A549 (cell line): ENCODE measurements at regions not wholly inside any gene's neighbourhood (a gene's known extent, or its start where the extent isn't known, plus 50 kb on each side); places are given as distances from the start of the nearest gene placed in this dataset.

Source experiments
- ATAC-seq, 2 experiments: fragments of 200-7000 bp in 1 of 2; fragments of >200 bp in 1 of 2; cut with Nextera tagmentation in 1 of 2; cut with Tn5 transposase in 1 of 2; 3 replicates each; pipeline versions ENCODE4 v1.8.0 to v1.9.1; 2018 to 2020; ENCODE audit warnings: mild to moderate bottlenecking in 1 of 2, moderate library complexity in 1 of 2
- CTCF ChIA-PET: fragments of 300-600 bp; sonication (Branson Sonifier 250); formaldehyde crosslinking; extraction: SDS; loops from one replicate; lab custom pipeline; 2021; ENCODE audit warnings: antibody characterized with exemption, inconsistent platforms; lab: Yijun Ruan, JAX
- POLR2A ChIA-PET: fragments of 350-600 bp; formaldehyde crosslinking; extraction: SDS; loops from one replicate; lab custom pipeline; 2021; ENCODE audit warnings: antibody characterized with exemption, inconsistent platforms; lab: Yijun Ruan, JAX
- DNase-seq, 2 experiments: peaks; one replicate each; pipeline versions ENCODE4 v3.0.0 to v3.0.0-alpha.2; 2011 to 2016; ENCODE audit warnings: low read depth in 1 of 2, low spot score in 1 of 2
- FAIRE-seq: peaks from 2 replicates; lab custom pipeline; 2011; peaks lifted over from hg19 to GRCh38; lab: Jason Lieb, UNC
- H3K27ac ChIP-seq, 2 experiments: fragments of >200 bp; sonication (Bioruptor Twin); formaldehyde crosslinking; 3 replicates each; pipeline ENCODE4 v1.5.1; 2016 to 2017
- H3K4me1 ChIP-seq: fragments of >200 bp; sonication (Bioruptor Twin); formaldehyde crosslinking; 3 replicates; pipeline ENCODE4 v1.6.1; 2016
- H3K4me2 ChIP-seq: fragments of >200 bp; sonication (Bioruptor Twin); formaldehyde crosslinking; 3 replicates; pipeline ENCODE4 v1.6.1; 2016
- H3K4me3 ChIP-seq: fragments of >200 bp; sonication (Bioruptor Twin); formaldehyde crosslinking; 3 replicates; pipeline ENCODE4 v1.5.1; 2016
- H3K9me3 ChIP-seq: fragments of >200 bp; sonication (Bioruptor Twin); formaldehyde crosslinking; 3 replicates; pipeline ENCODE4 v1.6.1; 2016
- CBX2 ChIP-seq: fragments of 200-600 bp; sonication (generic); IDR thresholded peaks from 2 replicates; pipeline ENCODE4 v1.6.1; 2016; ENCODE audit warnings: low read depth, mild to moderate bottlenecking, borderline replicate concordance
- CBX8 ChIP-seq: fragments of 200-600 bp; sonication (generic); IDR thresholded peaks from 2 replicates; pipeline ENCODE4 v1.6.1; 2016
- CEBPB ChIP-seq, 2 experiments: fragments of >200 bp in 1 of 2; sonication (Bioruptor Twin) in 1 of 2; formaldehyde crosslinking in 1 of 2; IDR thresholded peaks; 2 replicates each; pipeline ENCODE4 v1.6.1; 2012 to 2016
- EHF ChIP-seq: fragments of 250-450 bp; sonication (Bioruptor Pico); IDR thresholded peaks from 2 replicates; pipeline ENCODE4 v1.5.0; 2020; ENCODE audit warnings: mild to moderate bottlenecking
- EHMT2 ChIP-seq: fragments of 200-600 bp; sonication (generic); IDR thresholded peaks from 2 replicates; pipeline ENCODE4 v1.6.1; 2016; ENCODE audit warnings: antibody characterized with exemption, low read depth, mild to moderate bottlenecking, moderate library complexity
- ESRRA ChIP-seq: fragments of 150-350 bp; IDR thresholded peaks from 2 replicates; pipeline ENCODE4 v1.6.1; 2014; ENCODE audit warnings: mild to moderate bottlenecking, low read length, borderline replicate concordance
- FOXS1 ChIP-seq: fragments of 250-450 bp; sonication (Bioruptor Pico); IDR thresholded peaks from 2 replicates; pipeline ENCODE4 v1.5.0; 2020; ENCODE audit warnings: mild to moderate bottlenecking, moderate library complexity
- HEYL ChIP-seq: fragments of 250-450 bp; sonication (Bioruptor Pico); IDR thresholded peaks from 2 replicates; pipeline ENCODE4 v1.8.0; 2021; ENCODE audit warnings: mild to moderate bottlenecking, moderate library complexity
- HOXB13 ChIP-seq: fragments of 250-450 bp; sonication (Bioruptor Pico); IDR thresholded peaks from 2 replicates; pipeline ENCODE4 v1.5.0; 2020; ENCODE audit warnings: low read depth, mild to moderate bottlenecking, moderate library complexity
- JUNB ChIP-seq: fragments of >200 bp; sonication (Bioruptor Twin); formaldehyde crosslinking; IDR thresholded peaks from 2 replicates; pipeline ENCODE4 v1.6.1; 2016
- KDM1A ChIP-seq: fragments of 200-600 bp; sonication (generic); IDR thresholded peaks from 2 replicates; pipeline ENCODE4 v1.6.1; 2016; ENCODE audit warnings: low read depth, mild to moderate bottlenecking
- KDM5A ChIP-seq: fragments of 200-600 bp; sonication (generic); IDR thresholded peaks from 2 replicates; pipeline ENCODE4 v1.6.1; 2016; ENCODE audit warnings: antibody characterized with exemption, mild to moderate bottlenecking
- MAFK ChIP-seq: fragments of 450-650 bp; IDR thresholded peaks from 2 replicates; pipeline ENCODE4 v1.6.1; 2014; ENCODE audit not compliant: partially characterized antibody
- MAZ ChIP-seq: fragments of 150-350 bp; IDR thresholded peaks from 2 replicates; pipeline ENCODE4 v1.6.1; 2014; ENCODE audit warnings: antibody characterized with exemption, low read depth, low read length, borderline replicate concordance
- MYC ChIP-seq: IDR thresholded peaks from 2 replicates; pipeline ENCODE4 v1.6.1; 2012; ENCODE audit warnings: mild to moderate bottlenecking, inconsistent platforms, low read length, improper control_type of control experiment, borderline replicate concordance
- NPAS2 ChIP-seq: fragments of 250-450 bp; sonication (Bioruptor Pico); IDR thresholded peaks from 2 replicates; pipeline ENCODE4 v1.8.0; 2022; ENCODE audit warnings: mild to moderate bottlenecking, moderate library complexity, borderline replicate concordance
- NR3C1 ChIP-seq: fragments of >200 bp; sonication (Bioruptor Twin); formaldehyde crosslinking; IDR thresholded peaks from 3 replicates; pipeline ENCODE4 v1.6.1; 2017
- PHF8 ChIP-seq: fragments of 200-600 bp; sonication (generic); IDR thresholded peaks from 2 replicates; pipeline ENCODE4 v1.6.1; 2016; ENCODE audit warnings: low read depth, mild to moderate bottlenecking, antibody characterized with exemption, moderate library complexity, borderline replicate concordance
- POLR2AphosphoS2 ChIP-seq: conservative IDR thresholded peaks from 2 replicates; pipeline ENCODE4 v1.6.1; 2012; ENCODE audit warnings: low read length, improper control_type of control experiment, inconsistent platforms
- RAD21 ChIP-seq, 2 experiments: fragments of >200 bp in 1 of 2; sonication (Bioruptor Twin) in 1 of 2; formaldehyde crosslinking in 1 of 2; IDR thresholded peaks in 1 of 2; conservative IDR thresholded peaks in 1 of 2; 2 replicates in 1 of 2; 3 replicates in 1 of 2; pipeline ENCODE4 v1.6.1; 2012 to 2018; ENCODE audit warnings: inconsistent platforms in 1 of 2
- SMC3 ChIP-seq: fragments of >200 bp; sonication (Bioruptor Twin); formaldehyde crosslinking; IDR thresholded peaks from 3 replicates; pipeline ENCODE4 v1.6.1; 2018; ENCODE audit warnings: inconsistent platforms
- TP53 ChIP-seq: fragments of 250-450 bp; sonication (Bioruptor Pico); IDR thresholded peaks from 2 replicates; pipeline ENCODE4 v1.5.0; 2021; ENCODE audit warnings: mild to moderate bottlenecking, moderate library complexity
- ZNF302 ChIP-seq: fragments of 250-450 bp; sonication (Bioruptor Pico); IDR thresholded peaks from 2 replicates; pipeline ENCODE4 v1.9.0; 2021; ENCODE audit warnings: inconsistent platforms, mild to moderate bottlenecking, moderate library complexity
- WGBS: methylation state at CpG from one replicate; pipeline ENCODE4 v1.1.6; 2017; ENCODE audit errors: missing lambda C conversion rate; 5-methylcytosine and 5-hydroxymethylcytosine counted together
- TF ChIP-seq, protein P1 (sequence below): IDR thresholded peaks from 2 replicates; pipeline ENCODE4 v1.6.1; 2012; ENCODE audit warnings: low read depth, borderline replicate concordance
- TF ChIP-seq, protein P2 (sequence below): fragments of 250-450 bp; sonication (Bioruptor Pico); IDR thresholded peaks from 2 replicates; pipeline ENCODE4 v1.5.0; 2020; ENCODE audit warnings: low read depth, mild to moderate bottlenecking, moderate library complexity
- TF ChIP-seq, protein P3 (sequence below): fragments of >200 bp; sonication (Bioruptor Twin); formaldehyde crosslinking; IDR thresholded peaks from 3 replicates; pipeline ENCODE4 v1.5.1; 2016

DNA sequence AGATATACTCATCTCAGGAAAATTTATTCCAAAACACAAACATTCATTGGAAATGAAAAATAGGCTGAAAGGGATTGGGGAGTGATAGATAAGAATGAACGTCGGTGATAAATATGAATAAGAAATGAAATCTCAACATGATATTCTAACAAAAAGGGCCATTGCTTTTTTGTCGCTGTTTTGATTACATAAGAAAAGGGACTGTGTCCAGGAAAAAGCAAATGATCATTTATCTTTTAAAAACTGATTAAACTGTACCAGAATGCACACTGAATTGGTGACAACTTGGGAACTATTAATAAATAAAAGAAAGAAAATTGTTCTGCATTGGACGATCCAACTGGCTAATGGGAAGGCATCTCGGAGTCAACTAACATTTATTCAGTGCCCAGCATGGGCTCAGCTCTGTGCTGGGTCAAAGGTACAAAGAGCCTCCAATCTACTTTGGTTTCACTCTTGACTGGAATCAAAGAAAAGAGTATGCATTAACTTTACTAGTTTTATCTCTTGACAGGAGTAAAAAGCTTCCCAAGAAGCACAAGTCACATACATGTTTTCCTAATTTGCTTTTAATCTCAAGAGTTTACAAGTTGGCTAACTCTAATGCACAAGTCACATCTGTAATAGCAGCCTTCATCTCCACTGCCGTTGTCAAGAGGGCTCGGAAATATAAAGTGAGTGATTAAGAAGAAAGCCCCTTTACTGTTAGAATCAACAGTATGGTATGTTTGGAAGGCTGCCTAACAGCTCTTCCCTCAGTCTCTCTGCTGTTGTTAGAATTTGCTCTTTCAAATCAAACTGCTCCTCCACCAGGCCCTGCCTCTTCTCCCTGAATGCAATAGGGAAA is 280.0 kb downstream of the IGSF11 start:
- H3K4me2 ChIP-seq = no peak overlapping the region
- CTCF ChIA-PET = no interaction called here
- FAIRE-seq = no peak

DNA sequence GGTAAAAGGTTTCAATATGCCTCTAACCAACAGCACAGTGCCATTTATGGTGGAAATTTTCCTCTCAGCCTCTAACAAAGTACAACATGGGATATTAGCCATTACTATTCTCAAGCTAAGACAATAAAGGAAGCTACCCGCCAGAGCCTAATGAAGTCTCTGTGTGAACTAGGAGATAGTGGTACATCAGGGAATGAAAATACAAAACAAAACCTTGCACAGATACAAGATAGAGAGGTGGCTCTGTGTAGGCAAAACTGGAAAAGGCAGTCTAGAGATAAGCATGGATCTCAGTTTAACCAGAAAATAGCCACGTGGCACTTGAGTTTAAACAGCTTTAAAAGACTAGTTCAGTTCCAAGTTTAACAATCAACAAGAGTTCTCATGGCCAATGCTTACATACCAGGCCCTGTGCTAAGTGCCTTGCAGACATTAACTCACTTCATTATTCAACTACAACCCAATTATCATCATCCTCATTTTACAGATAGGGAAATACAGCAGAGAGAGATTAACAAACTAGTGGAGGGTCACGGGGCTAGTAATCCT is 279.3 kb downstream of the IGSF11 start:
- TF ChIP-seq KDM1A (no peak), SMC3 (no peak), HOXB13 (CRISPR knock-in tag) (no peak), CEBPB (IDR thresholded peaks at IDR 0.05) (no peak), ESRRA (no peak), HEYL (CRISPR knock-in tag) (no peak), PHF8 (no peak), MAZ (no peak), MYC (no peak), POLR2AphosphoS2 (no peak), FOXS1 (CRISPR knock-in tag) (no peak), MAFK (no peak), RAD21 (conservative IDR thresholded peaks at IDR 0.05 in 1 of 2, IDR thresholded peaks at IDR 0.05 in 1 of 2) (no peak), EHF (CRISPR knock-in tag) (no peak)
- TF ChIP-seq, protein P1, sequence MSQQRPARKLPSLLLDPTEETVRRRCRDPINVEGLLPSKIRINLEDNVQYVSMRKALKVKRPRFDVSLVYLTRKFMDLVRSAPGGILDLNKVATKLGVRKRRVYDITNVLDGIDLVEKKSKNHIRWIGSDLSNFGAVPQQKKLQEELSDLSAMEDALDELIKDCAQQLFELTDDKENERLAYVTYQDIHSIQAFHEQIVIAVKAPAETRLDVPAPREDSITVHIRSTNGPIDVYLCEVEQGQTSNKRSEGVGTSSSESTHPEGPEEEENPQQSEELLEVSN = no peak
- TF ChIP-seq, protein P2, sequence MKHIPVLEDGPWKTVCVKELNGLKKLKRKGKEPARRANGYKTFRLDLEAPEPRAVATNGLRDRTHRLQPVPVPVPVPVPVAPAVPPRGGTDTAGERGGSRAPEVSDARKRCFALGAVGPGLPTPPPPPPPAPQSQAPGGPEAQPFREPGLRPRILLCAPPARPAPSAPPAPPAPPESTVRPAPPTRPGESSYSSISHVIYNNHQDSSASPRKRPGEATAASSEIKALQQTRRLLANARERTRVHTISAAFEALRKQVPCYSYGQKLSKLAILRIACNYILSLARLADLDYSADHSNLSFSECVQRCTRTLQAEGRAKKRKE (CRISPR knock-in tag) = no peak
- TF ChIP-seq, protein P3, sequence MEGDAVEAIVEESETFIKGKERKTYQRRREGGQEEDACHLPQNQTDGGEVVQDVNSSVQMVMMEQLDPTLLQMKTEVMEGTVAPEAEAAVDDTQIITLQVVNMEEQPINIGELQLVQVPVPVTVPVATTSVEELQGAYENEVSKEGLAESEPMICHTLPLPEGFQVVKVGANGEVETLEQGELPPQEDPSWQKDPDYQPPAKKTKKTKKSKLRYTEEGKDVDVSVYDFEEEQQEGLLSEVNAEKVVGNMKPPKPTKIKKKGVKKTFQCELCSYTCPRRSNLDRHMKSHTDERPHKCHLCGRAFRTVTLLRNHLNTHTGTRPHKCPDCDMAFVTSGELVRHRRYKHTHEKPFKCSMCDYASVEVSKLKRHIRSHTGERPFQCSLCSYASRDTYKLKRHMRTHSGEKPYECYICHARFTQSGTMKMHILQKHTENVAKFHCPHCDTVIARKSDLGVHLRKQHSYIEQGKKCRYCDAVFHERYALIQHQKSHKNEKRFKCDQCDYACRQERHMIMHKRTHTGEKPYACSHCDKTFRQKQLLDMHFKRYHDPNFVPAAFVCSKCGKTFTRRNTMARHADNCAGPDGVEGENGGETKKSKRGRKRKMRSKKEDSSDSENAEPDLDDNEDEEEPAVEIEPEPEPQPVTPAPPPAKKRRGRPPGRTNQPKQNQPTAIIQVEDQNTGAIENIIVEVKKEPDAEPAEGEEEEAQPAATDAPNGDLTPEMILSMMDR = no peak
- FAIRE-seq (no peak), DNase-seq (no peak), ATAC-seq (no peak)
- WGBS = 45% methylated on average over 3 of the region's 3 CpGs
- Histone ChIP-seq H3K27ac (no peak overlapping the region), H3K4me2 (no peak overlapping the region), H3K4me1 (no peaks in the 10 kb centered on the region), H3K4me3 (no peak overlapping the region), H3K9me3 (no peaks in the 10 kb centered on the region)
- ChIA-PET CTCF (no interaction called here), POLR2A (no interaction called here)

More for the DNA sequence above, 280.0 kb downstream of the IGSF11 start:
- no peak overlapping the region for H3K4me3 ChIP-seq
- 21% methylated on average over 7 of the region's 7 CpGs for WGBS
- H3K4me1 ChIP-seq = no peaks in the 10 kb centered on the region
- DNase-seq (no peak), ATAC-seq (no peak)
- no peak for TF ChIP-seq MAFK
- no peak for TF ChIP-seq TP53 (CRISPR knock-in tag)
- TF ChIP-seq CEBPB (IDR thresholded peaks at IDR 0.05) = no peak
- TF ChIP-seq EHMT2 = no peak
- TF ChIP-seq ZNF302 = no peak
- no peak for TF ChIP-seq PHF8
- no peak for TF ChIP-seq HEYL (CRISPR knock-in tag)
- no peak for TF ChIP-seq KDM5A
- TF ChIP-seq MAZ = no peak
- no peak for TF ChIP-seq CBX2
- no peak for TF ChIP-seq POLR2AphosphoS2
- TF ChIP-seq JUNB = no peak
- no peak for TF ChIP-seq NPAS2 (CRISPR knock-in tag)
- no peak for TF ChIP-seq NR3C1
- no peak for TF ChIP-seq CBX8
- H3K9me3 ChIP-seq = no peaks in the 10 kb centered on the region
- POLR2A ChIA-PET = no interaction called here
- H3K27ac ChIP-seq = no peak overlapping the region
